ENCODE measurements at regions not wholly inside any gene's neighbourhood (a gene's known extent, or its start where the extent isn't known, plus 50 kb on each side); places are given as distances from the start of the nearest gene placed in this dataset.

GRCh38 chr4:130043732-130044160 is 947.8 kb downstream of the C4orf33 start:
- CTCF ChIA-PET, result no interaction called here
- Histone ChIP-seq H3K9me3 (ENCODE audit: control insufficient read depth, insufficient read depth, low read depth, low read length) (no peaks in the 10 kb centered on the region), H3K27ac (ENCODE audit: extremely low read depth, low read depth, low read length) (no peak overlapping the region), H3K36me3 (ENCODE audit: control insufficient read depth in 2 of 2, insufficient read depth in 1 of 2, low read length in 2 of 2) (no peaks in the 10 kb centered on the region), H3K4me1 (ENCODE audit: control insufficient read depth, insufficient read depth, low read length) (no peaks in the 10 kb centered on the region), H3K4me3 (ENCODE audit: low read depth, low read length) (no peak overlapping the region)
- TF ChIP-seq ZNF555 (tag by site-specific recombination; conservative IDR thresholded peaks at IDR 0.05) (no peak), SALL2 (tag by site-specific recombination; IDR thresholded peaks at IDR 0.05; ENCODE audit: borderline replicate concordance) (no peak), HOXA7 (CRISPR knock-in tag; IDR thresholded peaks at IDR 0.05; ENCODE audit: borderline replicate concordance) (no peak), ZEB2 (tag by site-specific recombination; IDR thresholded peaks at IDR 0.05) (no peak), ZNF830 (tag by site-specific recombination; IDR thresholded peaks at IDR 0.05; ENCODE audit: low read depth) (no peak), INSM2 (tag by site-specific recombination; IDR thresholded peaks at IDR 0.05) (no peak), ZNF404 (tag by site-specific recombination; IDR thresholded peaks at IDR 0.05) (no peak), MZF1 (tag by site-specific recombination; IDR thresholded peaks at IDR 0.05; ENCODE audit: borderline replicate concordance) (no peak), ZNF701 (tag by site-specific recombination; IDR thresholded peaks at IDR 0.05) (no peak)
- TF ChIP-seq, protein P1, sequence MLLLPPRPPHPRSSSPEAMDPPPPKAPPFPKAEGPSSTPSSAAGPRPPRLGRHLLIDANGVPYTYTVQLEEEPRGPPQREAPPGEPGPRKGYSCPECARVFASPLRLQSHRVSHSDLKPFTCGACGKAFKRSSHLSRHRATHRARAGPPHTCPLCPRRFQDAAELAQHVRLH (tag by site-specific recombination; IDR thresholded peaks at IDR 0.05), result no peak
- POLR2A ChIA-PET, result no interaction called here

- POLR2A ChIA-PET, result no interaction called here
- no peak overlapping the region for H3K27ac ChIP-seq (ENCODE audit: extremely low read depth, low read depth, low read length)
- no peaks in the 10 kb centered on the region for H3K36me3 ChIP-seq (ENCODE audit: control insufficient read depth in 2 of 2, insufficient read depth in 1 of 2, low read length in 2 of 2)
- CTCF ChIA-PET, result no interaction called here
- TF ChIP-seq ZNF792 (tag by site-specific recombination; IDR thresholded peaks at IDR 0.05), result no peak
- no peak for TF ChIP-seq ZBTB49 (tag by site-specific recombination; IDR thresholded peaks at IDR 0.05; ENCODE audit: low read depth)
- TF ChIP-seq ZNF677 (tag by site-specific recombination; IDR thresholded peaks at IDR 0.05), result no peak
- TF ChIP-seq ZNF184 (tag by site-specific recombination; IDR thresholded peaks at IDR 0.05), result no peak
- TF ChIP-seq GLIS2 (tag by site-specific recombination; IDR thresholded peaks at IDR 0.05), result no peak
- no peak for TF ChIP-seq GLIS1 (tag by site-specific recombination; IDR thresholded peaks at IDR 0.05)
- TF ChIP-seq GLI4 (tag by site-specific recombination; IDR thresholded peaks at IDR 0.05), result no peak
- no peak for TF ChIP-seq ZNF214 (tag by site-specific recombination; IDR thresholded peaks at IDR 0.05; ENCODE audit: borderline replicate concordance)
- TF ChIP-seq ZNF629 (tag by site-specific recombination; IDR thresholded peaks at IDR 0.05), result no peak
- no peak for TF ChIP-seq ZSCAN5A (tag by site-specific recombination; IDR thresholded peaks at IDR 0.05)
- no peak for TF ChIP-seq ZNF18 (tag by site-specific recombination; IDR thresholded peaks at IDR 0.05)
- TF ChIP-seq ZNF362 (tag by site-specific recombination; IDR thresholded peaks at IDR 0.05), result no peak
- H3K4me1 ChIP-seq (ENCODE audit: control insufficient read depth, insufficient read depth, low read length), result no peaks in the 10 kb centered on the region
- no peak overlapping the region for H3K4me3 ChIP-seq (ENCODE audit: low read depth, low read length)
- no peaks in the 10 kb centered on the region for H3K9me3 ChIP-seq (ENCODE audit: control insufficient read depth, insufficient read depth, low read depth, low read length)
Measured at GRCh38 chr4:130044788-130045531, 949.0 kb downstream of the C4orf33 start.

Data from HEK293 (cell line).